Left renal cortex interstitium (tissue), 4 donors: ENCODE measurements at regions not wholly inside any gene's neighbourhood (a gene's known extent, or its start where the extent isn't known, plus 50 kb on each side); places are given as distances from the start of the nearest gene placed in this dataset.

Source experiments
- DNase-seq, 4 donors: peaks; one replicate each; pipeline ENCODE4 v3.0.0-alpha.2; 2013; ENCODE audit warnings: low read depth in 4 of 4, low spot score in 2 of 4, missing footprints in 1 of 4

DNA sequence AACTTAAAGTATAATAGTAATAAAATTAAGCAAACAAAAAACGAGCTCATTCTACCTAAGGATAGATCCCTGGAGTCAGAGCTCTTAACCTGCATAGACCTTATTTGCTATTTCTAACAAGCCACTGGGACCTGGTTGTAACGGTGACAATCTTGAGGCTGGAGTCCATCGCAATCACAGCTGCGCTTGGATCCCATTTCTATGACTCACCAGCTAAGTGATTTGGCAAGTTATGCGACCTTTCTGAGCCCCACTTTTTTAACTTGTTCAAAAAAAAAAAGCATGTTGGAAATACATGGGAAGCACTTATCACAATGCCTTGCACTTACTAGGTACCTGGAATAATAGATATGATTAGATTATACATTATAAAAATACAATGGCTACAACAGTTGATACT lies 389.5 kb upstream of the CDH4 start:
- no peak for DNase-seq

DNA sequence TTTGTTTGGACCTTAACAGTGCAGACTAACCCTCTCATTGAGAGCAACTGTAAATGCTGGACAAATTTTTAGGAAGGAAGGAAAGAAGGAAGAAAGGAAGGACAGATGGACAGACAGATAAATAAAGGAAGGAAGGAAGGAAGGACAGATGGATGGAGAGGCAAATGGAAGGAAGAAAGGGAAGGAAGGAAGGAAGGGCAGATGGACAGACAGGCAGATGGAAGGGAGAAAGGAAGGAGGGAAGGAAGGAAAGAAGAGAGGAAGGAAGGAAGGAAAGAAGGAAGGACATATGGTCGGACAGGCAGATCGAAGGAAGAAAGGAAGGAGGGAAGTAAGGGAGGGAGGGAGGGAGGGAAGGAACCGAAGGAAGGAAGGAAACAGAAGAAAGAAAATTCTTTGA lies 388.5 kb upstream of the CDH4 start:
- no peak for DNase-seq

GRCh38 chr20:60867589-60867988 lies 384.5 kb upstream of the CDH4 start:
- no peak for DNase-seq

DNA sequence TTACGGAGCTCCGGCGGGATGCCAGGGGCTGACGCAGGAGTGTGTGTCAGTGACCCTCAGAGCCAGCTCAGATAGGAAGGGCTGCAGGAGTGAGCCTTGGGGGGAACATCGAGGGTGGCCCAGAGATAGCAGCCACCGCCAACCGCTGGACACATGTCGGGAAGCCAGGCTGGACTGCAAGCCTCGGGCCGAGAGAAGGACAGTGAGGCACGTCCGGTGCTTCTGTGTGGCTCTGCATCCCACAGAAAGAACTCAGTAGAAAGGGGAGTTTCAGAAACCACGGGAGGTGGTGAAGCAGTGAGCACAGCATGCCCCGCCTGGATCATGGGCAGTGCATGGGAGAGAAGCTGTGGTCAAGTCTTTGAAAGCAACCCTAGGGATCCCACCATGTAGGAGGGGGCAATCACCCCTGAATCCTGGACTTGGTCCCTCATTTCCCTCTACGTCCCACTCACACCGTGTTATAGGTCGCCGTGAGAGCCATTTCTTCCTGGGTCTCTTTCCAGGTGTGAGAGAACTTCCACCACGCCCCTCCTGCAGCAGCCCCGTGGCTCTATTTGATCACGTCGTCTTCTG lies 383.7 kb upstream of the CDH4 start:
- no peak for DNase-seq

DNA sequence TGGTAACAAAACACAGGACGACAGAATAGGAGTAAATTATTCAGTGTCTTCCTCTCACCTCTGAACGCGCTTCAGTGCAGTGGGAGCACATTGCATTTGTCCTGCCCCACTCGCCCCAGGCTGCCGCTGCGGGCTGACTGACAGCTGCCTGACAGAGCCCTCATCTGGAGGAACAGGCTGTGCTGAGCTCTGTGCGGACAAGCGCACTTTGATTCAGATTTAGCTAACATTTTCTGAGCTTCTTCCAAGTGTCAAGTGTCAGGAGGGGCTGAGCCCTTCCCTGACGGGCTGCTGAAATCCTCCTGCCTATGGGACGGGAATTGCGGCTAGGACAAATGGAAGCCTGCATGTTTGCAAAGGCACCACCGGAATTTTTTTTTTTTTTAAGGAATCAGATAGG lies 383.0 kb upstream of the CDH4 start:
- no peak for DNase-seq

- no peak for DNase-seq
Measured at GRCh38 chr20:60869625-60870024, 382.4 kb upstream of the CDH4 start.

DNA sequence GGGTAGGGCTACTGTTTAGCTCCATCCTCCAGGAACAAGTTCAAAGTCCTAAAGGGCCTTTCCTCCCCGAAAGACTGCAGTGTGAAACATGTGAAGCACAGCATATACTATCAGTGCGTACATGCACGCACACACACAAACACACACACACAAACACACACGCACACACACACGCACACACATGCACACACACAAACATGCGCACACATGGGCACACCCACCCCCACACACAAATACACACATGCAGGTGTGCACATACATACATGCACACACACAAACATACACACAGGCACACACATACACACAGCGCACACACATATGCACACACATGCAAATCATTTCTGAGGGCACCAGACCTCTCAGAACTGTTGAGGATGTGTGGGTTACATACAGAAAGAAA lies 382.0 kb upstream of the CDH4 start:
- no peak for DNase-seq

GRCh38 chr20:60872224-60872623 lies 379.8 kb upstream of the CDH4 start:
- no peak for DNase-seq

GRCh38 chr20:60877071-60877857 lies 374.8 kb upstream of the CDH4 start:
- no peak for DNase-seq

DNA sequence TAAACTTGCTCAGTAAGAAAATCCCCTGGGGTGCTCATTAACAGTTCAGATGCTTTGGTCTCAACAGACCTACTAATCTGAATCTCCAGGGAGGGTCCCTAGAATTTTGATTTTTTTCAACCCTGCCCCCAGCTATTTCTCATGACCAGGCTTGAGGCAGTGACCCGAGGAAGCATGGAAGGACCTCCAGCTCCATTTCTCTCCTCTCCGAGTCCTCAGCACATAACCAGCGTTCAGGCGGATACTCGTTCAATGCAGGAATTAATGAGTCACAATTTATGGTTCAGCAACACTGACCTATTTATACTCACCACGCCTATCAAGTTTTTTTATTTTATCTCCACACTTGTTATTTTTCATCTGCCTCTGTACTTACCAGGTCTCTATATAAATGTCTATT lies 369.2 kb upstream of the CDH4 start:
- DNase-seq: no peak

DNA sequence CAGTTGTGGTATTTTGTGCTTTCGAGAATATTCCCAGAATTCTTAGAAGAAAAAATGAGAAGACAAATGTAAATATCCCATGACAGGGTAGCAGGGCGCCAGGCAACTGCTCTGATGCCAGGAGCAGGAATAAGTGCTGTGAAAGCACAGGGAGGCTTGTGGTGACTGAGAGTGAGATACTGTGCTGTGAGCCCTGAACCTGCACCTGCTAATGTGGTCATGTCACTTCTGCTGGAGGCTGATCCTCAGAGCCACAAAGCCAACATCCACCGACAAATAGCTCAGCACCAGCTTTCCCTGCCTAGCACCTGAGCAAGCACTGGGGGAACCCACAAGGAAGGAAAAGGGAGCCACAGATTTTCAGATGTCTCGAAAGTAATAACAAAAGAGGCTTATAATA lies 368.6 kb upstream of the CDH4 start:
- no peak for DNase-seq

DNA sequence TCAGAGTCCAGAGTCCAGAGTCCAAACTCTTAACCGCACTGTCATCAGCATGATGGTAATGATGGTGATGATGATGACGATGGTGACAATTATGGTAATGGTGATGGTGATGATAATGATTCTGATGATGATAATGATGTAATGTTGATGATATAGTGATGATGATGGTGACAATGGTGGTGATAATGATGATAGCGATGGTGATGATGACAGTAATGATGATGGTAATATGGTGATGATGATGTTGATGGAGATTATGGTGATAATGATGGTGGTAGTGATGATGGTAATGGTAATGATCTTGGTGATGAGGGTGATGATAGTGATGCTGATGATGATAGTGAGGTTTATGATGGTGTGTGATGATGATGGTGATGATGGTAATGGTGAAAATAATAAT lies 367.8 kb upstream of the CDH4 start:
- DNase-seq: no peak

DNA sequence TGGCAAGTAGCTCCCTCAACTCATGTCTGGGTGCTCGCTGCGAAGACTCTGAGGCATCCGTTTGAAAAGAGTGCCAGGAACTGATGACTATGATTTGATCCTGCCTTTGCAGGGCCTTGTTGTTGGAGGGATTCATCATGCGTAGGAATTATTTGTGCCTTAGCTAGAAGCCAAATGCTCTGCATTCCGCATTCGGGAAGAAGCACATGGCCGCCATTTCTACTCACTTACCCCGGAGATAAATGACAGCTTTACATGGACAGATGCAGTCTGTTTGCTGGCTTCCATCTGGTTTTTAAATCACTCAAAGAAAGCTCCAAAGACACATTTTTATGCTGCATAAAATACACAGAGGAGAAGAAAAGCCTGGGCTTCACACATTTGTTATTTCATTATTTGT lies 363.3 kb upstream of the CDH4 start:
- peak in 2 of 4 donors; percentile 11 to 23 for DNase-seq

DNA sequence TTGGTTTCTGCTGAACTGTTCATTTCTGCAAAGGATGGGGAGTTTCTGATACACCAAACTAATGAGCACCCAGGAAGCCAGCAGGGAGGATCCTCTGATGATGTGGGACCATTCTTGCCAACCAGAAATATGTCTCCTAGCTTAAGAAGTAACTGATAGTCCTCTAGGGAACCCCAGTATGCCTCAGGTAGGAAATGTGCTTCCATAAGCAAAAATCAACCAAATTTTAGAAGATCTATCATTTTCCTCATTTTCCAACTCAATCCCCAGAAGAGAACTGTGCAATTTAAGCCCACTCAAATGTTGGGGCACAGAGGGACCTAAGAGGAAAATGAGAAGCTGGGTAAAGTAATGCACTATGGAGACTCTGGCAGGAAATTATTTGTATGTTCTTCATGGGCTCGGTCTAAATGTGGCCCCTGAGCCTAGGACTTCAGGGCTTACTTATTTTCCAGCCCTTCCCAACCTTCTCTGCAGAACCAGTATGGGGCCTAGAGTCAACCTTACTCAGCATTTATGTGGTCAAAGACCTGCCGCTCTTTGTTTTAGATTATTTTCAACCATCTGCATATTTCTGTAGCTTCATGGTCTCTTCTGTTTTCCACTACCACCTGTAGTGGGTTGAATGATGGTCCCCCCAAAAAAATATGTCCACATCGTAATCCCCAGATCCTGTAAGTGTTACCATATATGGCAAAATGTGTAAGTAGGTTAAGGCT lies 359.8 kb upstream of the CDH4 start:
- no peak for DNase-seq

DNA sequence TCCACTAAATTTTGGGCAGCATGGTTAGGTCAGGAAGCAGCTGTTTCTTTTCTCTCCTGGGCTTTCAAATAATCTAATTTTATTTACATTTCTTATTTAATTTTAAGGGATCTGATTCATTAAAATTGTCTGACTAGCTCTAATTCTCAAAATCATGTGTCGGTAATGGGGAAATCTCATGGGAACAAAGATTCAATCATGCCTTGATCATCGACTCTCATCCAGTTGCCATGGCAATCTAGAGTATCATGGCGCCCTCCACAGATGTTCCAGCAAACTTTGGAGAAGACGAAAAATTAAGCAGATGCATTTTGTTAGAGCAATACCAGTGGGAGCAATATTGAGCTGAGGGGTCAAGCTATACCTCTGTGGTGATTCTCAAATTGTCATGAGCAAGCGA lies 358.0 kb upstream of the CDH4 start:
- no peak for DNase-seq

- no peak for DNase-seq
Measured at GRCh38 chr20:60895363-60896079, 356.5 kb upstream of the CDH4 start.

DNA sequence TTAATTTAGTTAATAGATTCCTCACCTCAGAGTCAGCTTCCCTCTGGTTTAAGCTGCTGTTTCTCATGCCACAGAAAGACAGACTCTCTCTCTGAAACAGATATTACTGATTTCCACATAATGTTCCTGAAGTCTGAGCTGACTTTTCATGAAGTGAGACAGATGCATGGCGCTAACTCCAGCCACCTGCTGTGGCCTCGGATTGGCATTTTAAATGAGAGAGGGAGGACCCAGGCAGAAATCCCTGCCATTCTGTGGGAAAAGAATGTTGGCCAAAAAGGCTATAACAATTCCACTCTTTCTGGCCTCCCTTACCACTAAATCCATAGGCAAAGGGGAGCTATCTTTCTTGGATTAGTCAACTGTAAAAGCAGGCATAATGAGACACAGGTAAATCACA lies 354.1 kb upstream of the CDH4 start:
- no peak for DNase-seq

DNA sequence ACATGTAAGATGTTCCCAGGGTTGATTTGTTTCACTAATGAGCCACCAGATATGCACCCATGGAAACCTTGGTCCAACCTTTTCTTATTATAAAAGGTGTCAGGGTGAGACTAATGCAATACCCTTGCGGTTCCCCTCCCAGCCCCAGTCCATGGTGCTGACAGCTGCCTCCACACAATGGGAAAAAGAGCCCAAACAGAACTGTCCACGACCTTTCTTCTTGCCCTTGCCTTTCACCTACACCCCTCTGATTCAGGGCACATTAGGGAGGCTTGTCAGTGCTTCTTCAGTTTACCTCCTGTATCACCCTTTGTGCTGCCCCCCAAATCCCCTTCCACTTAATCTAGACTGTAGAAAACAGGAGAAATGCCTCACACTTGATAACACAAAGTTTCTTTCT lies 352.7 kb upstream of the CDH4 start:
- no peak for DNase-seq

DNA sequence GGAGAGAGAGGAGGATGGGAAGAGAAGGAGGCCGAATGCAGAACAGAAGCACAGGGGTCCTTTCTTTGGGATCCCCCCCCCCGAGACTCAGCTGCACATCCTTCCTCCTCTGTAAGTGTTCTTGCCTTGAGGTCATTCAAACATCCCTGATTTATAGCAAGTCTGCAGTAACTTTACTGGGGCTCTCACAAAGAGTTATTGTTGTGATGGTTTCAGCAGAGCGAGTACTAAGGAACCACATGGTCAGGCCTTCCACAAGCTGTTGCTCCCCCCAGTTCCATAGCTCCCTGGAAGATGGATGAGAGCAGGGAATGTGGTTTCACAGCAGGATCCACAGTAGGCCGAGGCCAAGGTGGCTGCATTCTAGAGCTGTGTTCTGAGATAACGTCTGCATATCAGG lies 351.4 kb upstream of the CDH4 start:
- peak in 1 of 4 donors; percentile 21 for DNase-seq

DNA sequence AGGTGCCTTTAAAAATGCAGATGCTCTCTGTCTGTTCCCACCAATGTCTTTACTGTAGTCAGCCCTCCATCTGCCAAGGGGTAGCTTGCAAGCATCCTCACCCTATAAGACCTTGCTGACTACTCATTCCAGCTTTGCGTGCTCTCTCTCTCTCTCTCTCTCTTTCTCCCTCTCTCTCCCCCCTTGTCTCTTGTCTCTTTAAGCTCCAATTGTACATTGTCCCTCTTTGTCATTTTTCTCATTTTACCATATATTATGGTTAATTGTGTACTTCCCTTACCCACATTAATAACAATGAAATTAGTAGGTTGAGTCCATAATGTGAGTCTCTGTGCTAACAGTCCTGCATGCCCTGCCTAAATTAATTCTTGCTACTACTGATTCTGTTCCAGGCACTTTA lies 350.2 kb upstream of the CDH4 start:
- DNase-seq: no peak

DNA sequence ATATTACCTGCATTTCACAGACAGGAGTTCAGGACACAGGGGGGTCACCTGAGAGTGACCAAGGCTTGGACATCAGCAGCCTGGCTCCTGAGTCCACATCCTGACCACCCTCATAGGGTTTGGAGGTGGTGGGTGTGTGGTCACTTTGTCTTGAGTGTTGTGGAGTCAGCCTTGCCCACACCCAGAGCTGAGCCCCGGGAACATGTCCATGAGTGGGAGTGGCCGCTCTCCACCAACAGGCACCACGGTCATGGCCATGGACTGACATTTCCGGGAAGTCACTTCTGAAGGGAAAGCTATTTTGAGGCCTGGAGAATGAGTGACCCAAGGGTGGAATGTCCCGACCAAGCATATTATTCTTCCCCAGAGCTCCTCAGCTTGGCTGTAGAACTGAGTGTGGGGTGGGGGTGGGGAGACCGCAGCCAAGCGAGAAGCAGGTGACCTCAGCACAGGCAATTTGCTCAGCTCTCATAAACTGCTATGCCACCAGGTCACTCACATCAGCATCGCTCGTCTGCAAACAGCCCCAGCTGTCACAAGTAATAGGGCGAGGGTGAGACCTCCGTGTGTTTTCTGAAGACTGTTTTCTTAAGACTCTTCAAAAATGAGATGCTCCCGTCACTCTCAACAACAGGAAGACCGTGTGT lies 348.6 kb upstream of the CDH4 start:
- DNase-seq: no peak
